VCaP (cell line): ENCODE measurements at regions not wholly inside any gene's neighbourhood (a gene's known extent, or its start where the extent isn't known, plus 50 kb on each side); places are given as distances from the start of the nearest gene placed in this dataset.

Experiments used
- H3K27ac ChIP-seq: fragments of 450-650 bp; 2 replicates; pipeline ENCODE4 v1.5.1; 2017
- TF ChIP-seq, protein P1 (sequence below): fragments of 450-650 bp; conservative IDR thresholded peaks from 2 replicates; pipeline ENCODE4 v1.5.1; 2017; ENCODE audit warnings: mild to moderate bottlenecking, moderate library complexity

DNA sequence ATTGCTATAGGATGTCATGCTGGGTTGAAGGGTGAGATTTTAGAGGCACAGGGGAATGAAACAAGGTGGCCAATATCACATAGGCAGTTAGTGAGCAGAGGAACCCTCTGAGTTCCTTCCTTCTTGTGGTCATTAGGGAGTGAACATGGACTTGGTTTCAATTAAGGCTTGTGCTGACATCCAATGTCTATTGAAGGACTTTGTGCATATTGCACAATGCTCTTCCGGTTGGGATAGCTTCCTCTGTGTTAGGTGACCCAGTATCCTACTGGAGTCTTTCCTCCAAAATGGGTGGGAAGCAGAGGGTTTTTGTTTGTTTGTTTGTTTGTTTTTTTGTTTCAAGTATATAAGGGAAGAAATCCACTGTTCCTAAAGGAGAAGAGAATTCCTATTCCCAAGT is 98.5 kb downstream of the HDGFL1 start:
- TF ChIP-seq, protein P1, sequence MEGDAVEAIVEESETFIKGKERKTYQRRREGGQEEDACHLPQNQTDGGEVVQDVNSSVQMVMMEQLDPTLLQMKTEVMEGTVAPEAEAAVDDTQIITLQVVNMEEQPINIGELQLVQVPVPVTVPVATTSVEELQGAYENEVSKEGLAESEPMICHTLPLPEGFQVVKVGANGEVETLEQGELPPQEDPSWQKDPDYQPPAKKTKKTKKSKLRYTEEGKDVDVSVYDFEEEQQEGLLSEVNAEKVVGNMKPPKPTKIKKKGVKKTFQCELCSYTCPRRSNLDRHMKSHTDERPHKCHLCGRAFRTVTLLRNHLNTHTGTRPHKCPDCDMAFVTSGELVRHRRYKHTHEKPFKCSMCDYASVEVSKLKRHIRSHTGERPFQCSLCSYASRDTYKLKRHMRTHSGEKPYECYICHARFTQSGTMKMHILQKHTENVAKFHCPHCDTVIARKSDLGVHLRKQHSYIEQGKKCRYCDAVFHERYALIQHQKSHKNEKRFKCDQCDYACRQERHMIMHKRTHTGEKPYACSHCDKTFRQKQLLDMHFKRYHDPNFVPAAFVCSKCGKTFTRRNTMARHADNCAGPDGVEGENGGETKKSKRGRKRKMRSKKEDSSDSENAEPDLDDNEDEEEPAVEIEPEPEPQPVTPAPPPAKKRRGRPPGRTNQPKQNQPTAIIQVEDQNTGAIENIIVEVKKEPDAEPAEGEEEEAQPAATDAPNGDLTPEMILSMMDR: no peak

DNA sequence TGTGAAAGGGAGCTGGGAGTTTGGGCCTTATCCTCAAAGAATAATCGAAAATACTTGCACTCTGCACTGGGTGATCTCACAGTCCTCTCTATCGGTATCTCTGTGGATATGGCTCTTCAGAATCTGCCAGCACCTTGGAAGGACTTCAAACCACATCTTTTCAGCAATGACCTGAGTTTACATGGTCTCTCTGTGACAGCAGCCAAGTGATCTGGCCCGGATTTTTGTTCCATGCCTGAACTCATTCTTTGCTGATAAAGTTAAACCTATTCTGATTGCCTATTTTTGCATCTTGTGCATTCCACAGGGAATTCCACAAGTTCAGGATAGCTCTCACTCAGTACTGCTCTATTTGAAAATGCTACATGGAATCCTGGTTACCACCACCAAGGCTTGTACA is 98.9 kb downstream of the HDGFL1 start:
- H3K27ac ChIP-seq: no peak overlapping the region
- TF ChIP-seq, protein P1: no peak

More for the DNA sequence above, 98.5 kb downstream of the HDGFL1 start:
- H3K27ac ChIP-seq: no peak overlapping the region

DNA sequence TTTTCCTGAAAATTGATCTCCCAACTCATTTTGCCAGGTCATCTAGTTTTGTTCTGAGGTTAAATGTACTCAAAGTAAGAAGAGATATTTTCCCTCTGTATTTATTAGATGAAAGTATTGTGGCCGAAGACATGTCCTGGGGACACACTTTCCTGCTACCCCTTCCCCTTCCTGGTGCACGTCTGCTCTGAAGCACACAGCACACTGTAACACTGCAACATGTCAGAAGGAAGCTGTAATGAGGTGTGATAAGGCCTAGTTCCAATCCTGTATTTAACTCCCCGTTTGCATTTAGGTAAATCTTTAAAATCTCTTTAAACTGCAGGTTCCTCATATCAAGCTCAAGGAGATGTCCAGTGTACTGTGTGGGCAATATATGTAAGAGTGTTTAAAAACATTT is 99.4 kb downstream of the HDGFL1 start:
- no peak overlapping the region for H3K27ac ChIP-seq
- TF ChIP-seq, protein P1: no peak

DNA sequence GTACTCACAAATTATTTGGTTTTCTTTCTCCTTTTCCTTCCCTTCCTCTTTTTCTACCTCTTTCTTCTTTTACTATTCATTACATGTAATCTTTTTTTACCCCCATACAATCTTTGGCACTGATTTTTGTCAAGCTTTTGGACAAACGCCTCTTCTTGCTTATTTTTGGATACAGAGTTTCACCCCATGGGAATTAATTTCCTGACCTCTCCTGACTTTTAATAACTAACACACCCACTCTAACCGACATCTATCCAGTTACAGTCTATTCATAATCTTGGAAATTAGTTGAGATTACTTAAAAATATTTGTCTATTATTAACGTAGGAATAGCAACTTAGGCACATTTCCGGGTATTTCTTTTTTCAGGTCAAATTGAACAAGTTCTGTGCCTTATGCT is 101.2 kb downstream of the HDGFL1 start:
- TF ChIP-seq, protein P1: no peak
- no peak overlapping the region for H3K27ac ChIP-seq

DNA sequence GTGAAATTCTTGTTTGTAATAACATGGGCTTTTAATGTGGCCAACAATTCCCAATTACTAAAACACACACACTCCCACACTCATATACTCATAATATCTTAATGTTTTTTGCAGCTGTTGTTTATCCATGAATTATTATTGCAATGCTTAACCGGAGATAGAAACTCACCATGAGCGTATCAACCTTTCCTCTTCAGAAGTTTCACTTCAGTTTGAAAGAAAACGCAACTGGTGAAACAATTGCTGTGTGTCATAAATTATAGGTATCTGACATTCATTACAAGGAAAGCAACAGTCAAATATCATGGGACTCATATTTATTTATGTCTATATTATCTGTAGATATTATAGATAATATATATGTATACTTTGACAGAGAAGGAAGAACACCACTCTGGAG is 104.1 kb downstream of the HDGFL1 start:
- H3K27ac ChIP-seq: no peak overlapping the region
- TF ChIP-seq, protein P1: no peak

DNA sequence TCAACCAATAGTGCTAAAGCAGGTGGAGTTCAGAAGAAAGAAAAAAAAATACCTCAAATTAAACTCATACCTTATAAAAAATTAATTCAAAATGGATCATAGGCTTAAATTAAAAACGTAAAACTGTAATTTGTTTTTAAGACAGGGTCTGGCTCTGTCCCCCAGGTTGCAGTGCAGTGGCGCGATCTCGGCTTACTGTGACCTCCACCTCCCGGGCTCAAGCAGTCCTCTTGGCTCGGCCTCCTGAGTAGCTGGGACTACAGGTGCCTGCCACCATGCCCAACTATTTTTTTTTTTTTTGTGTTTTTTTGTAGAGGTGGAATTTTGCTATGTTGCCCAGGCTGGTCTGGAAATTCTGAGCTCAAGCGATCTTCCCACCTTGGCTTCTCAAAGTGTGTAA is 111.6 kb downstream of the HDGFL1 start:
- TF ChIP-seq, protein P1: no peak
- no peak overlapping the region for H3K27ac ChIP-seq

DNA sequence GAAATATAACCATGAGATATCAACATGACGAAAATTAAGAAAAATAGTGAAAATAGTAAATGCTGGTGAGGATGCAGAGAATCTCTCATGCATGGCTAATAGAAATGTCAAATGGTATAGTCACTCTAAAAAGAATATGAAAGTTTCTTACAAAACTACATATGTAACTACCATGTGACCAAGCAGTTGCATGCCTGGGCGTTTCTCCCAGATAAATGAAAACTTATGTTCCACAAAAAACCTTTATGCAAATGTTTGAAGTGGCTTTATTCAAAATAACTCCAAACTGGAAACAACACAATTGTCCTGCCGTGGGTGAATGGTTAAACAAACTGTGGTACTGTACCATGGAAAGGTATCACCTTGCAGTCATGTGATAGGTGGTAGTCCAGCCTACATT is 112.4 kb downstream of the HDGFL1 start:
- TF ChIP-seq, protein P1: no peak
- no peak overlapping the region for H3K27ac ChIP-seq

DNA sequence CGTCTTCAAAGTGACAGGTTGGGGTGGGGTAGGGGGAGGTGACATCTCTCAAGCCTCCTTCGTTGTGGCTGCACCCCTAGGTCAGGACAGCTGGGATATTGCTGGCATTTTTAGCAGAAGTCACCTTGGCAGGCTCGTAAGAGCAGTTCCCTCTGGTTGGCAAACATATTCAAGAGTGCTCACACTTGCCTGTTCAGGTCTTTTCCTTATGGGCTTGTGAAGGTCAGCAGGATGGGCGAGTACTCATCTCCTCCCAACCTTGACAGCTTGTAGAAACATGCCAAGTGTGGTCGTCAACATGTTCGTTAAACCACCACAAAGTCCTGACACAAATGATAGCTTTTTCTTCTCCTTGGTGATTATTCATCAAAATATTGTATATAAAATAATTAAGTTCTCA is 113.6 kb downstream of the HDGFL1 start:
- TF ChIP-seq, protein P1: no peak
- no peak overlapping the region for H3K27ac ChIP-seq
